ENCODE measurements at regions not wholly inside any gene's neighbourhood (a gene's known extent, or its start where the extent isn't known, plus 50 kb on each side); places are given as distances from the start of the nearest gene placed in this dataset.

- TF ChIP-seq CTCF (IDR thresholded peaks at IDR 0.05) (no peak), ZFX (IDR thresholded peaks at IDR 0.05; ENCODE audit: borderline replicate concordance) (no peak)
Observed at GRCh38 chr10:126849646-126850045, 55.6 kb upstream of the DOCK1 start.
